Endothelial cell of umbilical vein (primary cell): ENCODE measurements at regions not wholly inside any gene's neighbourhood (a gene's known extent, or its start where the extent isn't known, plus 50 kb on each side); places are given as distances from the start of the nearest gene placed in this dataset.
"Not testable (repeated sequence)": the region's sequence is repeated elsewhere in the genome, so short reads cannot be mapped to it uniquely, and the experiment has no call there.

Experiments
- BruUV-seq: library from RNA; stranded (reverse); fragments of 400-500 nt; replicated peaks from 2 replicates; lab custom pipeline; 2021; lab: Mats Ljungman, UMichigan
- CTCF ChIA-PET: fragments of 300-600, 350-600 bp; sonication (Branson Sonifier 250); formaldehyde crosslinking; loops from one replicate; lab custom pipeline; 2021; ENCODE audit warnings: antibody characterized with exemption, inconsistent platforms; lab: Charles Lee
- POLR2A ChIA-PET: fragments of 300-600, 350-600 bp; sonication (Branson Sonifier 250); formaldehyde crosslinking; loops from one replicate; lab custom pipeline; 2021; ENCODE audit warnings: antibody characterized with exemption, inconsistent platforms; lab: Charles Lee
- DNase-seq: peaks from one replicate; pipeline ENCODE4 v3.0.0-alpha.2; 2011; ENCODE audit warnings: low read depth, low spot score
- FAIRE-seq: peaks from 2 replicates; lab custom pipeline; 2011; peaks lifted over from hg19 to GRCh38; lab: Jason Lieb, UNC
- H2AFZ ChIP-seq: 2 replicates; pipeline ENCODE4 v1.6.0; 2012; ENCODE audit warnings: low read depth, low read length, control low read depth, inconsistent platforms
- H3K27ac ChIP-seq: 2 replicates; pipeline ENCODE4 v1.5.1; 2011; ENCODE audit warnings: low read depth, mild to moderate bottlenecking, control low read depth, low read length, moderate library complexity; ENCODE audit not compliant: insufficient read depth
- H3K27me3 ChIP-seq, 2 experiments: 2 replicates each; pipeline versions ENCODE4 v1.6.0 to v1.6.1; 2011; ENCODE audit warnings: low read length in 2 of 2, mixed read lengths in 1 of 2; ENCODE audit not compliant: control insufficient read depth in 2 of 2, insufficient read depth in 2 of 2
- H3K36me3 ChIP-seq, 2 experiments: 2 replicates in 1 of 2; 3 replicates in 1 of 2; pipeline ENCODE4 v1.5.1; 2011; ENCODE audit warnings: low read length in 2 of 2, mild to moderate bottlenecking in 1 of 2, moderate library complexity in 1 of 2; ENCODE audit not compliant: control insufficient read depth in 2 of 2, insufficient read depth in 2 of 2; ENCODE audit errors: extremely low read depth in 1 of 2
- H3K4me1 ChIP-seq: 3 replicates; pipeline ENCODE4 v1.5.1; 2011; ENCODE audit warnings: mild to moderate bottlenecking, low read length; ENCODE audit not compliant: control insufficient read depth, insufficient read depth; ENCODE audit errors: extremely low read depth
- H3K4me2 ChIP-seq: 2 replicates; pipeline ENCODE4 v1.6.1; 2011; ENCODE audit warnings: low read length, control low read depth, mixed read lengths; ENCODE audit not compliant: insufficient read depth
- H3K4me3 ChIP-seq, 3 experiments: fragments of 200-600 bp in 1 of 3; sonication (generic), shearing (Covaris generic) in 1 of 3; replicated peaks in 1 of 3; 2 replicates each; pipeline ENCODE4 v1.5.1; 2011 to 2016; ENCODE audit warnings: control low read depth in 3 of 3, low read length in 3 of 3, mild to moderate bottlenecking in 2 of 3, inconsistent platforms in 1 of 3, low read depth in 1 of 3, moderate library complexity in 1 of 3; ENCODE audit not compliant: insufficient read depth in 1 of 3
- H3K79me2 ChIP-seq: 2 replicates; pipeline ENCODE4 v1.6.0; 2012; ENCODE audit warnings: low read length, inconsistent platforms; ENCODE audit not compliant: control insufficient read depth, insufficient read depth
- H3K9ac ChIP-seq: replicated peaks from 2 replicates; pipeline ENCODE3; 2011; ENCODE audit warnings: low read length, control low read depth; ENCODE audit not compliant: insufficient read depth; ENCODE audit errors: extremely low read depth
- H3K9me1 ChIP-seq: replicated peaks from 3 replicates; pipeline ENCODE4 v1.6.0; 2011; ENCODE audit warnings: mild to moderate bottlenecking, low read length; ENCODE audit not compliant: control insufficient read depth, insufficient read depth; ENCODE audit errors: extremely low read depth
- H3K9me3 ChIP-seq: replicated peaks from 2 replicates; pipeline ENCODE4 v1.5.1; 2012; ENCODE audit warnings: low read length, inconsistent platforms; ENCODE audit not compliant: control insufficient read depth, insufficient read depth
- H4K20me1 ChIP-seq: replicated peaks from 2 replicates; pipeline ENCODE3; 2011; ENCODE audit warnings: mild to moderate bottlenecking, low read length; ENCODE audit not compliant: control insufficient read depth, insufficient read depth; ENCODE audit errors: extremely low read depth
- POLR2AphosphoS5 ChIP-seq: IDR thresholded peaks from 2 replicates; pipeline ENCODE4 v1.6.1; 2012; ENCODE audit warnings: low read depth, mild to moderate bottlenecking, control low read depth, low read length, moderate library complexity; ENCODE audit not compliant: insufficient read depth
- dilution Hi-C: fragments of 300-500 bp; cut with MboI; formaldehyde crosslinking; loops from one replicate; pipeline ENCODE4 v1.15.0; 2019; ENCODE audit warnings: low sequenced_read_pairs; ENCODE audit not compliant: extremely low pct_ligation_motif_present
- intact Hi-C: fragments of 100-400 bp; cut with micrococcal nuclease; formaldehyde crosslinking; loops from one replicate; pipeline ENCODE4 v1.10.0; 2022

- H3K79me2 ChIP-seq, H3K9me1 ChIP-seq, H3K4me1 ChIP-seq, dilution Hi-C loops, POLR2A ChIA-PET, H3K36me3 ChIP-seq, BruUV-seq, H3K9me3 ChIP-seq, intact Hi-C loops, H4K20me1 ChIP-seq: not testable (repeated sequence)
- Histone ChIP-seq H2AFZ (peak overlapping the region; percentile 99), H3K4me3 (peak overlapping the region; percentile 70 to 88 (median 85)), H3K4me2 (peak overlapping the region; percentile 96), H3K27me3 (peaks cover 15 to 17% of the 10 kb centered on the region in 2 experiments), H3K9ac (peak overlapping the region; percentile 37), H3K27ac (peak overlapping the region; percentile 37)
- FAIRE-seq, result peak; percentile 93
- TF ChIP-seq POLR2AphosphoS5, result peak; percentile 51
- CTCF ChIA-PET, result interaction anchor here (0.6 to 1.4 kb wide), 5 partner anchors 10 to 108 kb away, joined by 3 to 7 read pairs (median 4); no protein-coding TSS in a partner anchor
- peak; percentile 92 for DNase-seq
Observed at GRCh38 chr17:30708241-30709078, 116.0 kb downstream of the CRLF3 start.

- peak overlapping the region; percentile 37 for H3K9ac ChIP-seq
Observed at GRCh38 chr17:30707724-30708240, 116.7 kb downstream of the CRLF3 start.

More at GRCh38 chr17:30707724-30708240, 116.7 kb downstream of the CRLF3 start:
- peak overlapping the region; percentile 96 for H3K4me2 ChIP-seq
- DNase-seq (peak; percentile 59), FAIRE-seq (peak; percentile 80)
- H3K9me1 ChIP-seq, H3K36me3 ChIP-seq, BruUV-seq, dilution Hi-C loops, H3K9me3 ChIP-seq, intact Hi-C loops, H3K4me1 ChIP-seq, H3K79me2 ChIP-seq, POLR2A ChIA-PET, H4K20me1 ChIP-seq: not testable (repeated sequence)
- H2AFZ ChIP-seq, result peak overlapping the region; percentile 99
- CTCF ChIA-PET, result interaction anchor here (1.0 kb wide), 1 partner anchor 10 kb away, joined by 5 read pairs; no protein-coding TSS in a partner anchor
- H3K27me3 ChIP-seq, result peaks cover 15 to 17% of the 10 kb centered on the region in 2 experiments
- peak overlapping the region; percentile 70 to 88 (median 85) for H3K4me3 ChIP-seq
- peak overlapping the region; percentile 20 for H3K27ac ChIP-seq
